HuH-7.5 (cell line): ENCODE measurements at regions not wholly inside any gene's neighbourhood (a gene's known extent, or its start where the extent isn't known, plus 50 kb on each side); places are given as distances from the start of the nearest gene placed in this dataset.
"Not testable (repeated sequence)": the region's sequence is repeated elsewhere in the genome, so short reads cannot be mapped to it uniquely, and the experiment has no call there.

ENCODE experiments used
- DNase-seq: peaks from one replicate; pipeline ENCODE4 v3.0.0; 2011; ENCODE audit warnings: low spot score

GRCh38 chr3:8423307-8423706 is 78.3 kb upstream of the LMCD1 start:
- DNase-seq, result no peak

- no peak for DNase-seq
Observed at GRCh38 chr3:8424281-8424680, 77.3 kb upstream of the LMCD1 start.

GRCh38 chr3:8436661-8437287 is 64.8 kb upstream of the LMCD1 start:
- DNase-seq, result no peak

GRCh38 chr3:8438507-8439079 is 63.0 kb upstream of the LMCD1 start:
- DNase-seq, result no peak

- DNase-seq, result not testable (repeated sequence)
Observed at GRCh38 chr3:8440142-8440541, 61.5 kb upstream of the LMCD1 start.

- peak; percentile 78 for DNase-seq
Observed at GRCh38 chr3:8441969-8442559, 59.6 kb upstream of the LMCD1 start.

- DNase-seq, result no peak
Observed at GRCh38 chr3:8442993-8443650, 58.5 kb upstream of the LMCD1 start.

- peak; percentile 96 for DNase-seq
Observed at GRCh38 chr3:8443829-8444791, 57.5 kb upstream of the LMCD1 start.

- no peak for DNase-seq
Observed at GRCh38 chr3:8444883-8445282, 56.7 kb upstream of the LMCD1 start.

- no peak for DNase-seq
Observed at GRCh38 chr3:8445861-8446260, 55.8 kb upstream of the LMCD1 start.

- DNase-seq, result no peak
Observed at GRCh38 chr3:8446845-8447244, 54.8 kb upstream of the LMCD1 start.

GRCh38 chr3:8450618-8451017 is 51.0 kb upstream of the LMCD1 start:
- no peak for DNase-seq

- DNase-seq, result no peak
Observed at GRCh38 chr3:8451696-8452095, 49.9 kb upstream of the LMCD1 start.
